BJ (cell line): ENCODE measurements at regions not wholly inside any gene's neighbourhood (a gene's known extent, or its start where the extent isn't known, plus 50 kb on each side); places are given as distances from the start of the nearest gene placed in this dataset.

ENCODE experiments used
- CTCF ChIA-PET: fragments of 350-600 bp; formaldehyde crosslinking; extraction: SDS; loops from one replicate; lab custom pipeline; 2021; ENCODE audit warnings: antibody characterized with exemption, inconsistent platforms; lab: Yijun Ruan, JAX
- POLR2A ChIA-PET: fragments of 300-600 bp; sonication (Branson Sonifier 250); formaldehyde crosslinking; extraction: SDS; loops from one replicate; lab custom pipeline; 2021; ENCODE audit warnings: antibody characterized with exemption; lab: Charles Lee
- DNase-seq: peaks from one replicate; pipeline ENCODE4 v3.0.0-alpha.2; 2011; ENCODE audit warnings: low read depth
- H3K27me3 ChIP-seq: 2 replicates; pipeline ENCODE4 v1.6.0; 2011; ENCODE audit warnings: low read length; ENCODE audit not compliant: control insufficient read depth, insufficient read depth
- H3K36me3 ChIP-seq: 2 replicates; pipeline ENCODE4 v1.5.1; 2011; ENCODE audit warnings: low read length; ENCODE audit not compliant: control insufficient read depth, insufficient read depth
- H3K4me3 ChIP-seq: 2 replicates; pipeline ENCODE4 v1.5.1; 2011; ENCODE audit warnings: low read depth, mild to moderate bottlenecking, control low read depth, low read length
- TF ChIP-seq, protein P1 (sequence below): IDR thresholded peaks from 2 replicates; pipeline ENCODE4 v1.5.1; 2011; ENCODE audit warnings: low read depth, mild to moderate bottlenecking, control low read depth, inconsistent platforms, low read length, moderate library complexity; ENCODE audit not compliant: insufficient read depth

DNA sequence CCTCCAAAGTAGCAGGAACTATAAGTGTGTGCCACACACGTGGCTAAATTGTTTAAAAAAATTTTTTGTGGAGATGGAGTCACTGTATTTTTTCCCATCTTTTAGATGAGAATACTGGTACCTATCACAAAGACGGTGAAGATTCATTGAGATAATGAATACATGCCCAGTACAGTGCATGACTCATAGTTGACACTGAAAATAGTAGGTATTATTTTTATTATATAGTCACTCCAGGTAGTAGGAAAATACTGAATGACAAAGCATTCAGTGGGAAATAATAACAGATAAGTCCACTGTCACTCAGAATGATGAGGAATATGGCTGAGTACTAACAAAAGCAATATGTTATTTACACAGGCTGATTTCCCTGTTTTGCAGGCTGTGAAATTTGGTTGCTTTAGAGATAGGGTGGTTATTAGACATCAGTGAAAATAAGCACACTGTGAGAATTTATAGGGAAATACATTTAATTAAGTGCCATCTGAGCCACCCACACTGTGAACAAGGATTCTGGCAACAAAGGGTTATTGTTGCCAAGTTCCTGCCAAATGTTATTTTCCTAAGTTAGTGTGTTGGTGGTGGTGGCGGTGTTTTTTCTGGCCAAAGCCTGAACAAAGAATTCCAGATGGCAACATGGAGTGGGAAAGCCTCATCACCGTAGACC lies 129.8 kb upstream of the FOXQ1 start:
- ChIA-PET CTCF (interaction anchor here (0.6 kb wide), 1 partner anchor 187 kb away, joined by 3 read pairs; no protein-coding TSS in a partner anchor), POLR2A (no interaction called here)
- no peaks in the 10 kb centered on the region for H3K36me3 ChIP-seq
- H3K4me3 ChIP-seq, result no peak overlapping the region
- H3K27me3 ChIP-seq, result no peaks in the 10 kb centered on the region; the same call in 1 of the 2 replicates
- DNase-seq, result no peak
- TF ChIP-seq, protein P1, sequence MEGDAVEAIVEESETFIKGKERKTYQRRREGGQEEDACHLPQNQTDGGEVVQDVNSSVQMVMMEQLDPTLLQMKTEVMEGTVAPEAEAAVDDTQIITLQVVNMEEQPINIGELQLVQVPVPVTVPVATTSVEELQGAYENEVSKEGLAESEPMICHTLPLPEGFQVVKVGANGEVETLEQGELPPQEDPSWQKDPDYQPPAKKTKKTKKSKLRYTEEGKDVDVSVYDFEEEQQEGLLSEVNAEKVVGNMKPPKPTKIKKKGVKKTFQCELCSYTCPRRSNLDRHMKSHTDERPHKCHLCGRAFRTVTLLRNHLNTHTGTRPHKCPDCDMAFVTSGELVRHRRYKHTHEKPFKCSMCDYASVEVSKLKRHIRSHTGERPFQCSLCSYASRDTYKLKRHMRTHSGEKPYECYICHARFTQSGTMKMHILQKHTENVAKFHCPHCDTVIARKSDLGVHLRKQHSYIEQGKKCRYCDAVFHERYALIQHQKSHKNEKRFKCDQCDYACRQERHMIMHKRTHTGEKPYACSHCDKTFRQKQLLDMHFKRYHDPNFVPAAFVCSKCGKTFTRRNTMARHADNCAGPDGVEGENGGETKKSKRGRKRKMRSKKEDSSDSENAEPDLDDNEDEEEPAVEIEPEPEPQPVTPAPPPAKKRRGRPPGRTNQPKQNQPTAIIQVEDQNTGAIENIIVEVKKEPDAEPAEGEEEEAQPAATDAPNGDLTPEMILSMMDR, result no peak

- Histone ChIP-seq H3K36me3 (no peaks in the 10 kb centered on the region), H3K27me3 (no peaks in the 10 kb centered on the region; the same call in 1 of the 2 replicates), H3K4me3 (no peak overlapping the region)
- CTCF ChIA-PET, result no interaction called here
- no peak for DNase-seq
- POLR2A ChIA-PET, result no interaction called here
- TF ChIP-seq, protein P1, result no peak
These were observed 132.1 kb upstream of the FOXQ1 start for GRCh38 chr6:1179571-1180459.

- ChIA-PET POLR2A (no interaction called here), CTCF (interaction anchor here (0.9 kb wide), 1 partner anchor 24 kb away, joined by 3 read pairs; no protein-coding TSS in a partner anchor)
- no peak for DNase-seq
- no peak overlapping the region for H3K4me3 ChIP-seq
- H3K36me3 ChIP-seq, result no peaks in the 10 kb centered on the region
- H3K27me3 ChIP-seq, result no peaks in the 10 kb centered on the region; the same call in 1 of the 2 replicates
- TF ChIP-seq, protein P1, result no peak
These were observed 133.3 kb upstream of the FOXQ1 start for GRCh38 chr6:1178590-1178989.

DNA sequence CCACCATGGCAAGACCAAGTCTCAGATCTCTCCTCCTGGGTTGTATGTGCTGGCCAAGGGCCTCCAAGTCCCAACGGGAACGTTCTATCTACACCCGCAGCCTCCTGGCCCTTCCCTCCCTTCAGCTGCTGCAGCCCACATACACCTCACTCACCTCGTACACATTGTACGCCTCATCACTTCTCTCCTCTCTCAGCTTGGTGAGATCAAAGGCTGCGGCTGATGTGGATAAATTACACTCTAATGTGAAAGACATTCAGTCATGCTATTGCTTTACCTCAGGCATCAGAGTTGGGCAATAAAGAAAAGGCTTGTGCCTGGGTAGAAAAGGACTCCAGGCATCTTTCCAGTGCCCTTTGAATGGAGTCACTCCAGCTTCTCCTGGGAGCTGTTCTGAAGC lies 135.3 kb upstream of the FOXQ1 start:
- CTCF ChIA-PET, result interaction anchor here (1.6 kb wide), 1 partner anchor 12 kb away, joined by 7 read pairs; no protein-coding TSS in a partner anchor
- TF ChIP-seq, protein P1, result no peak
- no peak overlapping the region for H3K4me3 ChIP-seq
- POLR2A ChIA-PET, result no interaction called here
- no peaks in the 10 kb centered on the region for H3K36me3 ChIP-seq
- no peak for DNase-seq
- H3K27me3 ChIP-seq, result no peaks in the 10 kb centered on the region; the same call in 1 of the 2 replicates

GRCh38 chr6:1175877-1176276 lies 136.0 kb upstream of the FOXQ1 start:
- CTCF ChIA-PET, result interaction anchor here (1.6 kb wide), 1 partner anchor 11 kb away, joined by 7 read pairs; no protein-coding TSS in a partner anchor
- TF ChIP-seq, protein P1, result no peak
- DNase-seq, result no peak
- POLR2A ChIA-PET, result no interaction called here
- Histone ChIP-seq H3K36me3 (no peaks in the 10 kb centered on the region), H3K27me3 (no peaks in the 10 kb centered on the region; the same call in 1 of the 2 replicates), H3K4me3 (no peak overlapping the region)
